K562 (cell line): ENCODE measurements at regions not wholly inside any gene's neighbourhood (a gene's known extent, or its start where the extent isn't known, plus 50 kb on each side); places are given as distances from the start of the nearest gene placed in this dataset.

ENCODE experiments used
- ATAC-seq: fragments of 200-7000 bp; cut with Tn5 transposase; 3 replicates; pipeline ENCODE4 v1.9.1; 2020; ENCODE audit warnings: moderate library complexity
- BruUV-seq: library from RNA; stranded (reverse); fragments of 400-500 nt; replicated peaks from 2 replicates; lab custom pipeline; 2021; lab: Mats Ljungman, UMichigan
- CTCF ChIA-PET: fragments of 300-600 bp; formaldehyde crosslinking; extraction: SDS; loops from one replicate; lab custom pipeline; 2021; ENCODE audit warnings: low intra/inter-chr PET ratio; lab: Yijun Ruan, JAX
- POLR2A ChIA-PET: fragments of 300-600, 350-650 bp; sonication (Branson Sonifier 250); formaldehyde crosslinking; extraction: SDS; loops from one replicate; lab custom pipeline; 2021; ENCODE audit warnings: antibody characterized with exemption, inconsistent platforms; lab: Yijun Ruan, JAX
- DNase-seq, 4 experiments: peaks; one replicate each; pipeline versions ENCODE4 v3.0.0 to v3.0.0-alpha.2; 2011 to 2018; ENCODE audit warnings: low spot score in 3 of 4, mixed read lengths in 3 of 4; ENCODE audit errors: extremely low read depth in 1 of 4
- FAIRE-seq: peaks from 2 replicates; lab custom pipeline; 2011; peaks lifted over from hg19 to GRCh38; lab: Jason Lieb, UNC
- H2AFZ ChIP-seq: 2 replicates; pipeline ENCODE4 v1.6.0; 2011; ENCODE audit warnings: low read depth, low read length, control low read depth, inconsistent platforms
- H3K27ac ChIP-seq: fragments of 200-600 bp; 3 replicates; pipeline ENCODE4 v1.8.0; 2011; ENCODE audit warnings: low read depth, mild to moderate bottlenecking, control low read depth, inconsistent platforms, low read length, moderate library complexity, mixed read lengths; ENCODE audit errors: extremely low read depth
- H3K27me3 ChIP-seq, 2 experiments: fragments of 300-600 bp in 1 of 2; 2 replicates in 1 of 2; 3 replicates in 1 of 2; pipeline versions ENCODE4 v1.6.0 to v1.8.0; 2011; ENCODE audit warnings: inconsistent platforms in 2 of 2, low read length in 2 of 2, mild to moderate bottlenecking in 1 of 2, mixed read lengths in 1 of 2, moderate library complexity in 1 of 2; ENCODE audit not compliant: control insufficient read depth in 2 of 2, insufficient read depth in 2 of 2
- H3K36me3 ChIP-seq: fragments of 300-600 bp; 3 replicates; pipeline ENCODE4 v1.8.0; 2011; ENCODE audit warnings: mild to moderate bottlenecking, low read length, inconsistent platforms; ENCODE audit not compliant: control insufficient read depth, insufficient read depth
- H3K4me1 ChIP-seq, 2 experiments: fragments of 200-600 bp in 1 of 2; replicated peaks in 1 of 2; 2 replicates in 1 of 2; 3 replicates in 1 of 2; pipeline versions ENCODE4 v1.5.1 to v1.8.0; 2011; ENCODE audit warnings: inconsistent platforms in 2 of 2, low read length in 2 of 2, mild to moderate bottlenecking in 1 of 2, mixed read lengths in 1 of 2, moderate library complexity in 1 of 2; ENCODE audit not compliant: control insufficient read depth in 2 of 2, insufficient read depth in 2 of 2
- H3K4me2 ChIP-seq: 2 replicates; pipeline ENCODE4 v1.6.1; 2011; ENCODE audit warnings: low read length, control low read depth, inconsistent platforms, mixed read lengths; ENCODE audit not compliant: insufficient read depth
- H3K4me3 ChIP-seq: fragments of 200-600 bp; sonication (generic), shearing (Covaris generic); 2 replicates; pipeline ENCODE4 v1.5.1; 2016; ENCODE audit warnings: control low read depth, inconsistent platforms
- H3K79me2 ChIP-seq: fragments of 200-600 bp; 3 replicates; pipeline ENCODE4 v1.8.0; 2011; ENCODE audit warnings: low read length, inconsistent platforms; ENCODE audit not compliant: control insufficient read depth, insufficient read depth
- H3K9ac ChIP-seq, 2 experiments: 2 replicates each; pipeline versions ENCODE4 v1.6.0 to v1.6.1; 2011; ENCODE audit warnings: low read depth in 2 of 2, low read length in 2 of 2, control low read depth in 1 of 2, inconsistent platforms in 1 of 2, mild to moderate bottlenecking in 1 of 2, mixed read lengths in 1 of 2; ENCODE audit not compliant: insufficient read depth in 1 of 2
- H3K9me1 ChIP-seq: one replicate; pipeline ENCODE4 v1.6.0; 2011; ENCODE audit warnings: inconsistent platforms, mild to moderate bottlenecking, low read length, moderate library complexity; ENCODE audit not compliant: control insufficient read depth, insufficient read depth
- H3K9me3 ChIP-seq: replicated peaks from 2 replicates; pipeline ENCODE4 v1.5.1; 2011; ENCODE audit warnings: low read depth, low read length, inconsistent platforms; ENCODE audit not compliant: control insufficient read depth, insufficient read depth
- H4K20me1 ChIP-seq: replicated peaks from 2 replicates; pipeline ENCODE4 v1.6.1; 2011; ENCODE audit warnings: low read length, inconsistent platforms, mixed read lengths; ENCODE audit not compliant: control insufficient read depth, insufficient read depth
- CEBPG ChIP-seq, 3 experiments: fragments of 200-800 bp in 1 of 3; sonication (Bioruptor generic) in 1 of 3; sonication (generic) in 1 of 3; formaldehyde crosslinking in 1 of 3; IDR thresholded peaks in 2 of 3; conservative IDR thresholded peaks in 1 of 3; 2 replicates each; pipeline versions ENCODE4 v1.6.1 to v1.8.0; 2016 to 2022; ENCODE audit warnings: missing compliant biosample characterization in 2 of 3, missing genetic modification characterization in 2 of 3, mild to moderate bottlenecking in 1 of 3, missing genetic modification reagents in 1 of 3
- DACH1 ChIP-seq: fragments of 450-650 bp; IDR thresholded peaks from 2 replicates; pipeline ENCODE4 v1.6.1; 2018; ENCODE audit not compliant: partially characterized antibody
- EZH2 ChIP-seq: IDR thresholded peaks from 2 replicates; pipeline ENCODE4 v1.6.1; 2012; ENCODE audit warnings: low read depth, mild to moderate bottlenecking, inconsistent platforms, low read length, borderline replicate concordance
- GABPB2 ChIP-seq: fragments of 250-450 bp; sonication (Bioruptor Pico); conservative IDR thresholded peaks from 2 replicates; pipeline ENCODE4 v1.5.1; 2021; ENCODE audit warnings: mild to moderate bottlenecking
- ILK ChIP-seq: fragments of 450-650 bp; IDR thresholded peaks from 2 replicates; pipeline ENCODE4 v1.6.1; 2016; ENCODE audit warnings: missing genetic modification characterization, low read depth, mild to moderate bottlenecking, missing compliant biosample characterization, moderate library complexity, borderline replicate concordance
- MAFF ChIP-seq: IDR thresholded peaks from 2 replicates; pipeline ENCODE4 v1.6.1; 2012; ENCODE audit warnings: low read length, improper control_type of control experiment
- MTF1 ChIP-seq: fragments of 250-450 bp; sonication (Bioruptor Pico); IDR thresholded peaks from 2 replicates; pipeline ENCODE4 v1.9.0; 2021; ENCODE audit warnings: moderate library complexity, mild to moderate bottlenecking, inconsistent platforms, borderline replicate concordance
- MXI1 ChIP-seq: IDR thresholded peaks from 2 replicates; pipeline ENCODE4 v1.6.1; 2011; ENCODE audit warnings: low read depth, mild to moderate bottlenecking, improper control_type of control experiment, low read length
- SP2 ChIP-seq: IDR thresholded peaks from 2 replicates; pipeline ENCODE4 v1.6.1; 2011; ENCODE audit warnings: mild to moderate bottlenecking, low read depth, low read length, moderate library complexity; ENCODE audit not compliant: poor library complexity, severe bottlenecking; ENCODE audit errors: extremely low read depth
- XRCC5 ChIP-seq: fragments of 200-400 bp; formaldehyde crosslinking; IDR thresholded peaks from 2 replicates; pipeline ENCODE4 v1.6.1; 2017; ENCODE audit warnings: low read depth, mild to moderate bottlenecking, low read length
- ZNF24 ChIP-seq: fragments of 450-650 bp; IDR thresholded peaks from 2 replicates; pipeline ENCODE4 v1.6.1; 2016
- WGBS: fragments of 100-300 bp; shearing (Covaris generic); methylation state at CpG from one replicate; pipeline ENCODE4 v1.1.6; 2016; ENCODE audit warnings: low coverage, mixed read lengths; ENCODE audit not compliant: insufficient coverage; ENCODE audit errors: missing lambda C conversion rate; 5-methylcytosine and 5-hydroxymethylcytosine counted together
- in situ Hi-C: fragments of 300-500 bp; cut with MboI; formaldehyde crosslinking; loops from 4 replicates; pipeline ENCODE4 v1.15.0; 2018; ENCODE audit warnings: inconsistent platforms, mixed read lengths
- intact Hi-C: fragments of 100-400 bp; cut with micrococcal nuclease; formaldehyde crosslinking; loops from 2 replicates; pipeline ENCODE4 v1.14.2; 2022
- TF ChIP-seq, protein P1 (sequence below): sonication (generic); formaldehyde crosslinking; IDR thresholded peaks from 2 replicates; pipeline ENCODE4 v1.9.0; 2022; ENCODE audit warnings: mild to moderate bottlenecking, missing genetic modification reagents
- TF ChIP-seq, protein P2 (sequence below): fragments of 250-450 bp; sonication (Bioruptor Pico); IDR thresholded peaks from 2 replicates; pipeline ENCODE4 v1.6.1; 2021; ENCODE audit warnings: mild to moderate bottlenecking
- TF ChIP-seq, protein P3 (sequence below): fragments of 250-450 bp; sonication (Bioruptor Pico); IDR thresholded peaks from 2 replicates; pipeline ENCODE4 v1.5.0; 2022; ENCODE audit warnings: mild to moderate bottlenecking

DNA sequence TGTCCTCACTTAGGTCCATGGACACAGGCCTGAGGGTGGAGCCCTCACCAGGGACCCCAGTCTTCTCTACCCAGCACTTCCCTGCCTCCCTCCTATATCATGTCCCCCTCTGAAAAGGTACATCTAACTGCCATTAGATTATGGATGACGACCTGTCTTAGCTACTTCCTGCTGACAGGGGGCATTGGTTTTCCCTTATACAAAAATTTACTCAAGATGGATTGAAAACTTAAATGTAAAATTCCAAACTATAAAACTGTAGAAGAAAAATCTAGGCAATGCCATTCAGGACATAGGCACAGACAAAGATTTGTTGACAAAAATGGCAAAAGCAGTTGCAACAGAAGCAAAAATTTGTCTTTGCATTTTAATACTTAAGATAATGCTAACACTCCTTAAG is 623.2 kb upstream of the FAM174A start (continued):
- TF ChIP-seq SP2 (no peak), GABPB2 (CRISPR knock-in tag) (no peak)
- TF ChIP-seq, all 486 proteins: peak for 0

DNA sequence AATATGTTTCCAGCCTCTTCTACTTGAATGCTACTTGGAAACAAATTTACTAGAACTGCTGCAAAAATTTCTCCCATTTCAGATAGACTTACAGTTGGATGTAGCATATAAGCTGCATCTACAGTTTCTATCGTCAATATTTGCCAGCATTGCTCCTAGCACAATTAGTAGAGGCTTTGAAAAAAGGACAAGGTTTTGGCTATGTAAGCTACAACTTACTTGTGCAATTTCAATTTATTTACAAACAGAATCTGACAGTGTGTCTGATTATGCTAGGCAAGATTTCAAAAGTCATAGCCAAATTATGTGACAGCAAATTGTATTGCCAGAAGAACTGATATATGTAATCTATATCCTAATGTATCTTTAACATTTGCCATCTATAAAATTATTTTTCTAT is 628.4 kb upstream of the FAM174A start:
- FAIRE-seq (no peak), ATAC-seq (no peak), DNase-seq (no peak)

More for the DNA sequence above, 628.4 kb upstream of the FAM174A start:
- intact Hi-C loops, result no loop called here
- no peaks in the 10 kb centered on the region for H3K27me3 ChIP-seq
- no peak overlapping the region for H3K4me2 ChIP-seq
- ChIA-PET POLR2A (no interaction called here), CTCF (no interaction called here)
- no peaks in the 10 kb centered on the region for H4K20me1 ChIP-seq
- no peaks in the 10 kb centered on the region for H3K79me2 ChIP-seq
- no peak overlapping the region for H3K27ac ChIP-seq
- no peaks in the 10 kb centered on the region for H3K9me1 ChIP-seq
- H3K36me3 ChIP-seq, result no peaks in the 10 kb centered on the region
- WGBS, result 0% methylated on average over 1 of the region's 1 CpG
- no peaks in the 10 kb centered on the region for H3K9me3 ChIP-seq
- no peak overlapping the region for H3K9ac ChIP-seq
- no TSS peak for BruUV-seq
- in situ Hi-C loops, result no loop called here
- H3K4me3 ChIP-seq, result no peak overlapping the region
- H3K4me1 ChIP-seq, result no peaks in the 10 kb centered on the region
- H2AFZ ChIP-seq, result no peak overlapping the region
- TF ChIP-seq, protein P1, sequence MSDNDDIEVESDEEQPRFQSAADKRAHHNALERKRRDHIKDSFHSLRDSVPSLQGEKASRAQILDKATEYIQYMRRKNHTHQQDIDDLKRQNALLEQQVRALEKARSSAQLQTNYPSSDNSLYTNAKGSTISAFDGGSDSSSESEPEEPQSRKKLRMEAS (CRISPR knock-in tag), result no peak
- TF ChIP-seq, protein P2, sequence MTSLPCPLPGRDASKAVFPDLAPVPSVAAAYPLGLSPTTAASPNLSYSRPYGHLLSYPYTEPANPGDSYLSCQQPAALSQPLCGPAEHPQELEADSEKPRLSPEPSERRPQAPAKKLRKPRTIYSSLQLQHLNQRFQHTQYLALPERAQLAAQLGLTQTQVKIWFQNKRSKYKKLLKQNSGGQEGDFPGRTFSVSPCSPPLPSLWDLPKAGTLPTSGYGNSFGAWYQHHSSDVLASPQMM, result no peak
- no peak for TF ChIP-seq ZNF24
- TF ChIP-seq DACH1, result no peak
- TF ChIP-seq MTF1, result no peak
- TF ChIP-seq XRCC5, result no peak
- TF ChIP-seq, protein P3, sequence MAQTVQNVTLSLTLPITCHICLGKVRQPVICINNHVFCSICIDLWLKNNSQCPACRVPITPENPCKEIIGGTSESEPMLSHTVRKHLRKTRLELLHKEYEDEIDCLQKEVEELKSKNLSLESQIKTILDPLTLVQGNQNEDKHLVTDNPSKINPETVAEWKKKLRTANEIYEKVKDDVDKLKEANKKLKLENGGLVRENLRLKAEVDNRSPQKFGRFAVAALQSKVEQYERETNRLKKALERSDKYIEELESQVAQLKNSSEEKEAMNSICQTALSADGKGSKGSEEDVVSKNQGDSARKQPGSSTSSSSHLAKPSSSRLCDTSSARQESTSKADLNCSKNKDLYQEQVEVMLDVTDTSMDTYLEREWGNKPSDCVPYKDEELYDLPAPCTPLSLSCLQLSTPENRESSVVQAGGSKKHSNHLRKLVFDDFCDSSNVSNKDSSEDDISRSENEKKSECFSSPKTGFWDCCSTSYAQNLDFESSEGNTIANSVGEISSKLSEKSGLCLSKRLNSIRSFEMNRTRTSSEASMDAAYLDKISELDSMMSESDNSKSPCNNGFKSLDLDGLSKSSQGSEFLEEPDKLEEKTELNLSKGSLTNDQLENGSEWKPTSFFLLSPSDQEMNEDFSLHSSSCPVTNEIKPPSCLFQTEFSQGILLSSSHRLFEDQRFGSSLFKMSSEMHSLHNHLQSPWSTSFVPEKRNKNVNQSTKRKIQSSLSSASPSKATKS, result no peak
- no peak for TF ChIP-seq EZH2
- no peak for TF ChIP-seq MXI1
- TF ChIP-seq CEBPG (CRISPR knock-in tag; IDR thresholded peaks at IDR 0.05), result no peak
- TF ChIP-seq CEBPG (tag; conservative IDR thresholded peaks at IDR 0.05 in 1 of 2, IDR thresholded peaks at IDR 0.05 in 1 of 2), result no peak
- no peak for TF ChIP-seq ILK
- TF ChIP-seq MAFF, result no peak
